ENCODE measurements at regions not wholly inside any gene's neighbourhood (a gene's known extent, or its start where the extent isn't known, plus 50 kb on each side); places are given as distances from the start of the nearest gene placed in this dataset.

DNA sequence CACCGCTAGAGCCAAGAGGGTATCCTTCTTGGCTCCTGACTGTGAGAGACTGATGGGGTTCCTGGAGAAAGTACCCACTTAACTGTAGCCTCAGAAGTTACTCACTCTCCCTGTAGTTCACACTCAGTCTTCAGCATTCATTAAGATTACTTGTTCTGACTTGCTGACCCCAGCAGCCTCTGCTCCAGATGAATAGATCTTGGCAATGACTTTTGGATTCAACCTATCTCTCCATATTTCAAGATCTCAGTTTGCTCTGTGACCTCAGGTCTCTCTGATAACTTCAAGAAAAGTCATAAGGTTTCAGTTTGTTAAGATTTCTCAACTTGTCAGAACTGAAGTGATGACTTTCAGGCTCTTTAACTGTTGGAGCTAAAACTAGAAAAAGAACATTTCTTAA, 825.6 kb downstream of the PCDH7 start:
- no peak for DNase-seq

DNA sequence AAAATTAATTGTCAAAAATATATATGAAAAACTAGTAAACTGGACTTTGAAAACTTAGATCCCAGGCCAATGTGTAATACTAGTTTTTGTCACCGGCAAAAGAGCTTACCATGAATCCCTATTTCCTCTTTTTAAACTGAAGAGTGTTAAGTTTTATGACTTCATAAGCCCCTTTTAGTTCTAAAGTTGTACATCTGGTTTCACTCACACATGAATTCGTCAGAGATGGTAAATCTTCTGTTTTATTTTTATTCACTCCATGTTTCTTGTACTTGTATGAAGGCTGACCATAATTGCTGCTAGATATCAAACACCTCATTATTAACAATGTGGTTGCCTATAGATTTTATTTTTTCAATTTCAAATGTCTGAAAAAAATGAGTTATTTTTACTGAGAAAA, 827.9 kb downstream of the PCDH7 start:
- no peak for DNase-seq

DNA sequence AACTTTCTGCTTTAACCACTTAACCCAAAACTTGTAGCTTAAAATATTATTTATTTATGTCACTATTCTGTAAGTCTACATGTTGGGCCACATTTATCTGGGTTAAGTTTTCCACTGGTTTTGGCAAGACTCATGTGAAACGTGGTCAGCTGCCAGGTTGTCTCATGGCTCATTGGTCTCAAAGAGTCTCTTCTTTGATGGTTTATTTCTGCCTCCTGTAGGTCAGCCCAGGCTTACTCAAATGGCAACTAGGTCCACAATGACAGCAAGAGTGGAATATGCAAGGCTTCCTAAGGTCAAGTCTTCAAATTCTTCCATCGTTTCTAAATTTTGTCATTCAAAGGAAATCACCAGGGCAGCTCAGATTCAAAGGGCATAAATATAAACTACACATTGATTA, 828.7 kb downstream of the PCDH7 start:
- DNase-seq = no peak

DNA sequence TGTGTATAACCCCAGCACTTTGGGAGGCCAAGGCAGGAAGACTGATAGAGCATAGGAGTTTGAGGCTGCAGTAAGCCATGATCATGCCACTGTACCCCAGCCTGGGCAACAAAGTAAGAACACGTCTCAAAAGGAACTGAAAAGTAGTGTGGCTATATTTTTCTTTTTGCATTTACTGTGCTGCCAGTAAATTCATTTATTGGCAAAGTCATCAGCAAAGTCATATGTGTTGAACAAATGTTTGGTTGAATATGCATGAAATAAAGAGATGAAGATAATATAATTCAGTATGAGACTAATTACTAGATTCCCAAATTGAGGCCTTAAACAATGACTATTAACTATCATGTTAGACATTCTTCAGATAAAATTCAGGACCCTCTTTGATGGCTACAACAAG, 829.1 kb downstream of the PCDH7 start:
- no peak for DNase-seq

DNA sequence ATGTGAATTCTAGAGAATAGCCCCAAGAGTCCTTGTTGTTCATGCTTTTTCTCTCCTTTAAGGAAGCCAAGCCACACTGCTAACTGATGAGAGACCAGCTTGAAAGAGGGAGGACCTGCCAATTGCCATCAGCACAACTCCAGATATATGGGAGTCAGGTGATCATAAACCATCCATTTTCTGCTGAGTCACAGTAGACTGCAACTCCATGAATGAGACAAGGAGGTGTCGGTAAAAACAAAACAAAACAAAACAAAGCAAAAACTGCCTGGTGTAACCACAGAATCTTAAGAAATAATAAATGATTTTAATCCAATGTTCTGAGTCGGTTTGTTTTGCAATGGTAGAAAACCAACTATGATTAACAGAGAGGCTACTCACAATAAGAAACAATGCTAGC, 837.3 kb downstream of the PCDH7 start:
- no peak for DNase-seq

DNA sequence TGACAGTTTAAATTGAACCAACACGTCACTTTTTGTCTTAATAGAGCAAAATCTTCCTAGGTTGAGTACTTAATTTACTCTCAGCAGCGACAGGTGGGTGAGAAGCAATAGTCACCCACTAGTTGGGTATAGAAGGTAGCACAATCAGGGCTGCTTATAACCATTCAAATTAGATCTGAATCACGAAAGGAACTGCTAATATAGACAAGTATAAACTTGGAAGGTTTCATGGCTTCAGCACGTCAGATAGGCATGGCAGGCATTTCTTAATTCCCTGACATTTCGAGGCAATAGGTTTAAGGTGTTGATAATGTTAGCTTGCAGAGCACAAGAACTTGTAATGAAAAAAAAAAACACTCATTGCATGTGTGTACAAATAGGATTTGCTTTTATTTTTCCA, 853.4 kb downstream of the PCDH7 start:
- no peak for DNase-seq

DNA sequence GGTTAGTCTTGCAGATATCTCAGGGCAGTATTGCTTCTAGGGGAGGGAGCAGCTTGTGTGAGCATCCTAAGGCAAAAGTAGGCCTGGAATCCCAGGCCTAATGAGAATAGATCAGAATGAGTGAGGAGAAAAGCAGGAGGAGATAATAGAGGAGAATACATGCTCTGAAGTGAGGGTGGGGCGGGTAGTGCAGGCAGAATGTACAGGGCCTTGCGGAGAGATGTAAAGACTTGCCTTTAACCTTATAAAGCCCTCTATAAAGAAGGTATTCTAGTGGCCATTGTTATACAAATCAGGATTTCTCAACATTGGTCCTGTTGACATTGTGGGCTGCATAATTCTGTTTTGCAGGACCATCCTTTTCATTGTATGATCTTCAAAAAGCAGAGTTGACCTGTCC, 855.3 kb downstream of the PCDH7 start:
- no peak for DNase-seq

DNA sequence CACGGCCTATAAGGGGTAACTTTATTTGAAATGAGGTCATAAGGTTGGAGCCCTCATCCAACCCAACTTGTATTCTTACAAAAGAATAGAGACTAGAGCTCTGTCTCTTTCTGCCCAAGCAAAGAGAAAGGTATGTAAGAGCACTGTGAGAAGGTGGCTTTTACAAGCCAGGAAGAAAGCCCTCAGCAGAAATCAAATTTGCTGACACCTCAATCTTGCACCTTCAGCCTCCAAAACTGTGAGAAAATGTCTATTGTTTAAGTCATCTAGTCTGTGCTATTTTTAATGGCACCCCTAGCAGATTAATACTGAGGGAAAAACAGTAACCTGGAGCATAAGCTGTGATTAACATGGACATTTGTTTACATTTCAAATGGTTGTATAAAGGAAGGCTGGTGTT, 860.7 kb downstream of the PCDH7 start:
- DNase-seq = no peak

DNA sequence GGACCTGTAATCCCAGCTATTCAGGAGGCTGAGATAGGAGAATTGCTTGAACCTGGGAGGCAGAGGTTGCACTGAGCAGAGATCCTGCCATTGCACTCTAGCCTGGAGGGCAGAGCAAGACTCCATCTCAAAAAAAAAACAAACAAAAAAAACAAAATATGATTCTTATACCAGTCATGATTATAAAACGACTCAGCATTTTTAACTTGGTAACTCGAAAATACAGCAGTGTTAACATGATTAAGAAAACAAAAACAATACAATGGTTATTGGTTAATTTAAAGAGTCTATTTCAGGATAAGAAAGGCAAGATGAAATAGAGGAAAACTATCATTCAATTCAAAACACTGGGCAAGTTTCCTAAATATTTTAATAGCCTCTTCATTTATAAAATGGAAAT, 865.3 kb downstream of the PCDH7 start:
- DNase-seq = no peak

DNA sequence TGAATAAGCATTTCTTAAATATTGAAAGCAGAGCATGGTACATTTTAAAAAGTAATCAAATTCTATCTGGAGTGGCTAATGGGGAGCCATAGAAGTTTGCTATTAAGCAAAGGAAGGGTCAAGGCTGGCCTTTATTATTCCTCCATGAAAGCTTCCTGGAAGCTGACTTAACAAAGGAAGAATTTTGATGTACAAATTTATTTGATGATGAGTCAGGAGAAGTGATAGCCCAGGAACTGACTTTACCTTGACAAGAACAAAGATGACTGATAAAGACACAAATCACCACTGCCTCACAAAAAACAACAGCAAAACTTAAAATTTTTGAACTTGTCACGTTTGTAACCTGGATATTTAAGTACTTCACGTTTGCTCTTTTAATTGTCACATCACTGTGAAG, 872.1 kb downstream of the PCDH7 start:
- DNase-seq = no peak

DNA sequence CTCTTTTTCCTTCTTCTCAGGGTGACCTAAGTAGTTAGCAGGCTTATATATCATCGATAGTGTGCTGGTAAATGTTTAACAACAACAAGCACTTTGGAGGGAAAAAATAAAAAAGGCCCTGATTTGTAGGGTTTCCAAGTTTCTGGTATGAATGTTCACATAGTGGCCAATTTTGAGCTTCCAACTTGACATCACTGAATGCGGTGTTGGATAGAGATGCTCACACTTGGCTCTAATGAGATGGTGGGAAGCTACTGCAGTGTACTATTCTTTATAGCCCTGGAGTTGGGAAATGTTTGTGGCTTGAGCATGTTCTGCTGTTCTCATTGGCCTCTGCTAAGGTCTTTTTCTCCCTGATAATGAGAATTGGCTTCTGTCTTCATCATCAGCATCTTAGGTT, 875.3 kb downstream of the PCDH7 start:
- DNase-seq = no peak

DNA sequence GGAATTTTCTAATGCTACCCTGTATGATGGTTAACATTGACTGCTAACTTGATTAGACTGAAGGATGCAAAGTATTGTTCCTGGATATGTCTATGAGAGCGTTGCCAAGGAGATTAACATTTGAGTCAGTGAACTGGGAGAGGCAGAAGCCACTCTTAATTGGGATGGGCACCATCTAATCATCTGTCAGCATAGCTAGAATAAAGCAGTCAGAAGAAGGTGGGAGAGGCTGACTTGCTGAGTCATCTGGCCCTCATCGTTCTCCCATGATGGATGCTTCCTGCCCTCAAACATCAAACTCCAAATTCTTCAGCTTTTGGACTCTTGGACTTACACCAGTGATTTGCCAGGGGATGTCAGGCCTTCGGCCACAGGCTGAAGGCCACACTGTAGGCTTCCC, 878.5 kb downstream of the PCDH7 start:
- no peak for DNase-seq

DNA sequence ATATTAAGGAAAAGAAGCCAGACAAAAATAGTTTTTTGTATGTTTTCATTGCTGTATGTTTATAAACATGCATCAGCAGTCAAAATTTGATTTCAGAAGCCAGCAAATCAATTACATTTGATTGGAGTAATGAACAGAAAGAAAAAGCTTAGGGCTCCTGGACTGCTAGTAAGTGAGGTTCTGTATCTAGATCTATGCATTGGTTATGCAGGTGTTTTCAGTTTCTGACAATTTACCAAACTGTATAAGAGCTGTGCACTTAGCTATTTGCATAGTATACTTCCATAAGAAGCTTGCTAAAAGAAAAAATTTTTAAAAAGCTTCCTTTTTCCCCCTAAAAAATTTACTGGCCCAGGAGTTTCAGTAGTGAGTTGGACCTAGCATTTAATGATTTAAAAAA, 881.6 kb downstream of the PCDH7 start:
- DNase-seq = no peak

DNA sequence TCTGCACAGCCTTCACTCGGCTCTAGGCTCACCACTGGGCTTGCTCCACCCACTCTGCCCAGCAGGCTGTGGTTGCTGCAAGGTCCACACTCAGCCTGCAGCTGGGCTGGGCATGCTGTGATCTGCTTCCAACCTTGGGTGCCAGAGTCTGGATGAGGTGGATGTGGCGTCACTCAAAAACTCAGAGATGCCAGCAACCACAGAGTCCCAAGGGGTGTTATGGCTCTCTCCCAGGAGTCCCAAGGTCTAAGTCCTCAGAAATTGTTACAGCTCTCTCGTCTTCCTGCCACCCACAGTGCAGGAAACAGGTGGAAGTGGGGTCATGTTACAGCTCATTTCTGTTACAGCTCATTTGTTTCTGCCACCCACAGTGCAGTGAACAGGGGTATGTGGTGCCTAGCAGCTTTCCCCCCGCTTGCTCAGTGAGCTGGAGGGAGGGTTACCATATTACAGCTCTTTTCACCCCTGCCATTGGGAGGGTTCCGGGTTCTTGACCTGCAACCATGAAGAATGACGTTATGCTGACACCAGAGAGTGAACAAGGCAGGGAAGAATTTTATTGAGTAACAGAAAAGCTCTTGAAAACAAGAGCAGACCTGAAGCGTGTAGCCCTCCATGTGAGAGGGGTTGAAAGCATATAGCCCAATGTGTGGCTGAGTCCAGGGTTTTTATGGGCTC, 893.9 kb downstream of the PCDH7 start:
- DNase-seq = no peak

DNA sequence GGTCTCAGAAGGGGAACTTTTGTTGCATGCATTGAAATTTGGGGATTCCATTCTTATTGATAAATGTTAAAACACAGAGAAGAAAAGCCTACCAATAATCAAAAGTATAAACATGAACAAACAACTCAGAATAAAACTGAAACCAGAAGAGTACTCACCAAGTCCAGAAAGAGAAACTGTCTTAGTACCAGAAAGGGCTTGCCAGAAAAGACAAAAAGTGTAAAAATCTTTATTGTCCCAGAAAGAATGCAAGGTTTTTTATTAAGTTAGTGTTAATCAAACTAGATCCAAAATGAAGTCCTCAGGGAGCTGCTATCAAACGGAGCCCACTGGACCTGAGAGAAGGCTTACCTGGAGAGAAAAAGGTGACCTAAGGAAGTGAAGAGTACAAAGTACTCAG, 897.5 kb downstream of the PCDH7 start:
- DNase-seq = no peak

DNA sequence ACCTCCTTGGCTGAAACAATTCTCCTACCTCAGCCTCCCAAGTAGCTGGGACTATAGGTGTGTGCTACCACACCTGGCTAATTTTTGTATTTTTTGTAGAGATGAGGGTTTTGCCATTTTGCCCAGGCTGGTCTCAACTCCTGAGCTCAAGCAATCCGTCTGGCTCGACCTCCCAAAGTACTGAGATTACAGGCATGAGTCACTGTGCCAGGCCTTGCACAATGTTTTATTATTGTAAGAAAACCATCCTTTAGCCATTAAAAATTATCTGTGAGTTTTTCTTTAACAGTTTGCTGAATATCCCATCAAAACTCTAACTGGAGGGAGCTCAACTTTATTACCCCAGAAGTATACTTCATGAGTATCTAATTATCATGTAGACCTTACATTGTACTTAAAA, 900.3 kb downstream of the PCDH7 start:
- DNase-seq = no peak

DNA sequence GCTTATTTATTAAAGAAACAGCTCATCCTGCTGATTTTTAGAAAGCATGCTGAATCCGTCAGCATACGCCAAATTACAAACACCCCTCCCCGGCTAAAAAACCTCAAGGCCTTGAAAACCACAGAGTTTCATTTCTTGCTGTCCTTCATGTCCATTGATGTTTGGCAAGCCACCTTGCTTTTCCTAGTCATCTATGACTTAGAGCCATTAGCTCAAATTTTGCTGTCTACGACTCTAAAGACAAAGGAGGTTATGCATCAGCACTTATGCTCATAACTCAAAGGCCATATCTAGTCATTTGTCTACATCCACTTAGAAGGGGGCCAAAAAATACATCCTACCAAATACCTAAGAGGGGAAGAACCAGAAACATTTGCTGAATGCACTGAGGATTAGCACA, 925.1 kb downstream of the PCDH7 start:
- DNase-seq = no peak

DNA sequence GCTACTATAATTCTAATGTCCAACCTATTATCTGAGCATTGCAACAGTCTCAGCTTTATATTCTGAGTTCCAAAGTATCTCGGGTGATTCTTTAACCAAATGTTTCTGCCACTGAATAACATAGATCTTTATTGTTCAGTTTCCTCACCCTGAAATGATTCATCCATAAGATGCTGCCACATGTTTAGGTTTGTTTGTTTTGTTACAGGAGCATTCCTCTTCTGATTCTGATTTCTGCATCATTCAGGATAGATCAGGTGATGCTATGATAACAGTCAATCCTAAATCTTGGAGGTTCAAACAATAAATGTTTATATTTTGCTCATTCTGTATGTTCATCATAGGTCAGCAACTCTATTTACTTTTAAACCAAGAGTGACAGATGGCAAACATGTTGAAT, 927.6 kb downstream of the PCDH7 start:
- DNase-seq = no peak

DNA sequence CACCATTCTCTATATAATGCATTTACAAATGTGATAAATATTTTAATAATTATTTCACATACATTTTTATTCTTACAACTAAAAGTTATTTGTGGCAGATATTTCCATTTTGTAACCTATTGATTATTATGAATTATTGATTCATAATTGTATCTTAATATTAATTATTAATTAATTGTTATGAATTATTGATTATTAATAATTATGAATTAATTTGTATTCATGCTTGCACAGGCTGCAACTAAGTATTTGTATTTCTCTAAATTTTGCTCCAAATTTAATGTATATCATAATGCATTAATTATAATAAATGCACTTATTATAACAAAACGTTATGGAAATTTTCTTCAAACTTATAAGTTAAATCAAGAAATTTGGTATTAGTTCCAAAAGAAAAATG, 929.7 kb downstream of the PCDH7 start:
- no peak for DNase-seq

DNA sequence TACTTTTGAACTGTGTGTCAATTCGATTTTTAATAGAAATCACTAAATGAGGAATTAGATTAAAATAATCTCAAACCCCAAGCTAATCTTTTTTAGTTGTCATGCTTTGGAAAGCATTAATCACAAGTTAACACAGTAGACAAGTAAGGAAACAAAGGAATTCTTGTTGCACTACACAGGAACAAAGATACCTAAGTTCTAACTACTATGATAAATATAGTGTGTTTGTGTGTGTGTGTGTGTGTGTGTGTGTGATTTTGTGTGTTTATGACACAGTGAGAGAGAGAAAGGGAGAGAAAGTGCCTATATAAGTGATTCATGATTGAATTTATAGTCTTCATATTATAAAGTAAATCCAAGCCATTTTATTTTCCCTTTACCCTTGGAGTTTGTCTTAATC, 931.4 kb downstream of the PCDH7 start:
- DNase-seq = no peak

DNA sequence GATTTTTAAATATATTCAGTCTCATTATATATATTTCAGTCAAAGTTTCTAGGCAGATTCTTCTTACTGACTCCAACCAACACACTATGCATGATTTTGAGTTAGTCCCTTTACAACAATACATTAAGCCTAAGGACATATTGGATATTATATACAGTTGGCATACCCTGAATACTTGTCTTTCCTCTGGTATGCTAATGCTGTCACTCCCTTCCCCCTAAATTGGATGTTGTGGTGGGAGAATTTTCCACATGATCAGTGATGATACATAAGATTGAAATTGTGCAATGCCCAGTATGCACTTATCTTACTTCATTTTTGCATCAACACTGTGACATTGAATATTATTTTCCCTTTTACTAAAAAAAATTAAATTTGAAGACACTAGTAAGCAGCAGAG, 935.2 kb downstream of the PCDH7 start:
- DNase-seq = no peak

DNA sequence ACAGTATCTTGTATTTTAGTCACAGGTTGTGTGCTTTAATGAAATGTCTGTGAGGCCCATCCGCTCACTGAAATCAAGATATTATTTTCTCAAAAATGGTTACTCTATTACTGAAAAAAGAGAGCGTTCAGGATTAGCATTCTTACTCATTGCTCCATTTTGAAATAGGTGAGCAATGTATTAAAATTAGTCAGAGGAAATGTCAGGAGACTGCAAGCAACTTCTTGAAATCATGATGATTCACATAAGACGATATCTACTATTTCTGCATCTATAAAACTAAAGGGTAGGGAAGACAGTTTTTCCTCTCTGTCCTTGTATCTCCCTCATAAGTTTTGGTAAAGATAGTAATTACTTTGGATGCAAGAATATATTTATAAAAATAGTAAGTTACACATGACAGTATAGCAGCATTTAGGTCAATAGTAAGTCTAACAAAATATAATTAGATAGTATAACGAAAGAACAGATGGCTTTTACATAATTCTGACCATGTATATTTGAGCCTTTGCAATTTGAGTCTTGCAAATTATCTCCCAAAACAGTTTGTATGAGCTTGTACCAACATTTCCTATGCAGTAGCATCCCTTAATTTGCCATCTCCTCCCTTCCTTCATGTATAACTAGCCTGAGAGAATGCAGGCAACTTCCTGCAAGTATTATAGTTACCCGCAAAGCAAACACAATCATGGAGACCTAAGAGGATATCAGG, 937.8 kb downstream of the PCDH7 start:
- DNase-seq = no peak

DNA sequence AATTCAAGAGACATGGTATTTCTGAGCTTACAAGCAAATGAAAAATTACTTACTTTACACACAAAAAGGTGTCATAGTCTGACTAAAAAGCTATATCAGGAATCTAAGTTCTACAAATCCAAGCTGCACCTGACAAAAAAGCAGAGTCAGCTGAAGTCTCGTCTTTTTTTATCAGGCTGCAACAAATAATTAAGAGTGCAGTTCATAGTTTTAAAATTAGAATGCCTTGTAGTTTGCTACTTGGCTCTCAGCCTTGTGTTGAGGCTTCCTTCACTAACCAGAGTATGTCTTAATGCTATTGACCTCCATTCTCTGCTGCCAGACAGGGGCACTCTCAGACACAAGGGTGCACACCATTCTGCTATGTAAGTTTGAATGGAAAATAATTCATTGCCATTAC, 940.7 kb downstream of the PCDH7 start:
- no peak for DNase-seq

DNA sequence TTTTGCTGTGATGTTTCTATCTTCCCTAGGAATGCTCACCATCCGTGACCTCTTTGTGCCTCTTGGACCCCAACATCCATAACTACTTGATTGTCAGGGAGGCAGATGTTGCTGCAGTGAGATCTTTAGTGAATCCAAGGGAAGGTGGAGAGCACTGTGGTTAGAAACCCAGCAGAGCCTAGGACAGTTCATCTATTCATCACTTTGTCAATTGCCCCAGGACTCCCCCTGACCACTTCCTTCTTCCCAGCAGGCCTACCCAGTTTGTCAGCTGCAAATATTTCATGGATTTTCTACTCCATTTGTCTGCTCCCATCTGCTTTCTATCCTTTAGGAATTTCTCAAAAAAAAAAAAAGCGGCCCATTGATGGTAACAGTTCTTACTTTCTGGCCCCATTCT, 942.8 kb downstream of the PCDH7 start:
- DNase-seq = no peak

DNA sequence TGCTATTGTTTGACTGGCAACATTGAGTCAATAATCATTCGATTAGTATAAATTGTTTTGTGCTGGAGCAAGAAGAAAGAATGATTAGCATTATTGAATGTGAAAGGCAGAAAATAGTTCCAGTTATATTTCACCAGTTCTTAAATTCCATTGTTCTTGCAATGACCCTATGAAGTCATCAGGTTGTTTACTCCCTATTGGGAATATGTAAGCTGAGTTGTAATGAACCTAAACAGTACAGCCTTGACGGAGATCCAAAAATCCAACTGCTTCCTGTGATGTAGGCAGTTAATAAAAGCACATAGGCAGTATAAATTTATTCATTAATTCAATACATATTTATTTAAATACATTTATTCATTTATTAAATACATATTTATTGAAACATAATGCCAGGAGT, 947.5 kb downstream of the PCDH7 start:
- DNase-seq = no peak

Data from right forelimb (tissue), 1 donor.